GM18520 (cell line): ENCODE measurements at regions not wholly inside any gene's neighbourhood (a gene's known extent, or its start where the extent isn't known, plus 50 kb on each side); places are given as distances from the start of the nearest gene placed in this dataset.
"Not testable (repeated sequence)": the region's sequence is repeated elsewhere in the genome, so short reads cannot be mapped to it uniquely, and the experiment has no call there.

Experiments
- ATAC-seq: cut with Tn5 transposase; IDR thresholded peaks from one replicate; pipeline ENCODE4 v1.9.1; 2021; ENCODE audit not compliant: unreplicated experiment

DNA sequence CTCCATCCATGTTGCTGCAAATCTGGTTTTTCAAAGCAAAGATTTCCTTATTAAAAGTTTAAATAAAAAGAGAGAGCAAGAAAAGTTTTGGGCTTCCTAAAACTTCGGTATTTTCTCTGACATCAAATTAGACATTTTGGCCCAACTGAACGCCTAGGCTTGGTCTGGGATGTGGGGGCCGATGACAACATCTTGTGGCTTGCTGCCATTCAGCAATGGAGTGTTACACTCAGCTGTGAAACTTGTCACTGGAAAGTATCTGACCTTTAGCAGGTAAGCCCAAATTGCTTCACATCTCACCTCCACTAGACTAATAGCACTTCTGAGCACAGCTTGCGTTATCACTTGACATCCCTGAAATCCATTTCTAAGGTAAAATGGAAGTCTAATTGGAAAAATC, 320.6 kb downstream of the GATA3 start:
- no peak for ATAC-seq

DNA sequence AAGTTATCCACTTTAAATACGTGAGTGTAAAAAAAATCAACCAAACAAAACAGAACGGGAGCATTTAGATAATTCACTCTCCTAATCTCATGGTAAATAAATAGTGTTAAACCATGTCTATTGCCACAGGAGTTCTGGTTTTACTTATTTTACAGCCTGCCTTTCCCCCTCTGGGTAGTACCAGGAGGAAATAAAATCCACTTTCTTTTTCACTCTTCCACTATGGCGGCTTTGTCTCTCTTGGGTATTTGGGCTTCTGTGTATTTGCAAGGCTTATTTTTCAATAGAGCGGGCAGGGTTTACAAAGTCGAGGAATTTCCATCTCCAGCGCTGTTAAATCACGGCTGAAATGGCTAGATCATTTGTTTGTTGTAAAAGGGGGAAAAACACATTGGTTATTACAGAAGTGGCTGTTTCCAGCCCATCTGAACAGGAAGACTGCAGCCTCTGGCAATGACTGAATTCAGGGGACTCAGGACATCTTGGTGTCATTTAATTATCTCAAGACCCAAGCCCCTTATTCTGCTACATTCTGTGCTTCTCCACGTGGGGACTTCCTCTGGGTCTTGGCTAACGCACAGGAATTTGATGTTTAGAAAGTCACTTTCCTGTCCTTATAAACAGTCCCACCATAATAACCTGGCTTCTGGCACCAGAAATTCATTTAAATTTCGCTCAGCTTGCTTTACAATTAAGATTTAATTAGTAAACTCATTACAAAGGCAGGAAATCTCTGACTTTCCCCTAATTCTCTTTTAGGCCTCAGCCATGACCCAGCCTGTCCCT, 323.9 kb downstream of the GATA3 start:
- no peak for ATAC-seq

DNA sequence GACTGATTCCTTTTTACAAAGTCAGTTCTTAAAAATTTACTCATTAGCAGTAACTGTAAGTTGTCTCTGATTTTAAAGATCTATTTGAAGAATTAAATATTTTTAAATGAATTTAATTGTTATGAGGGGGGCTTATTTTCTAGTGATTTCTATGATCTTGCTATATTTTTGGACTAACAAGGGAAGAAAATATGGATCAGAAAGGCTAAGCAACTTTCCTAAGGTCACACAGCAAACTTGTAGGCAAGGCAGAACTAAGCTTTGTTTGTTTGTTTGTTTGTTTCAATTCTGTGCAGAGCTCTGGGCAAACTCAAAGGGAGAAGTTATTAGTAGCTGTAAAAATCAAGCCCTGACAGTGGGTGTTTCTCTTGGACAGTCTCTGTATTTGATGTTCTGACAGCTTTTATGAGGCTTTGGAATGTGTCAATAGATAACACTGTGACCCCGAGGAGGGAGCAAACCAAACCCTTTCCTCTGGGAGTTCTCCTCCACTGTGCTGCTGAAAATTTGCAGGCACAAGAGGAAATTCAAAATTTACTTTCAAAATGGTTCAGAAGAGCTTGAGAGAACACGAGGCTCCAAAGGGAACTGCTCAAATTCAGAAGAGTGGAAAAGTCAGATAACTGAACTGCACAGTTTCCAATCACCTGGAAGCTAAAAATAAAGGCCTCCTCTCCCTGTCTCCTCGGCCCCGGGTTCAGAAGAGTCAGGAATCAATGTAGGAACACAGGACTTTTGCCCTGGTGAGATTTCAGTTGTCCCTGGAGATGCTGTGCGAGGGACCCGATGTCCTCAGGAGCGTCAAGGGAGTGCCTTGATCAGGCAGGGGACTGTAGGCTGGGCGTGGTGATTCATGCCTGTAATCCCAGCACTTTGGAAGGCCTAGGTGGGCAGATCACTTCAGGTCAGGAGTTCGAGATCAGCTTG, 325.7 kb downstream of the GATA3 start:
- no peak for ATAC-seq

DNA sequence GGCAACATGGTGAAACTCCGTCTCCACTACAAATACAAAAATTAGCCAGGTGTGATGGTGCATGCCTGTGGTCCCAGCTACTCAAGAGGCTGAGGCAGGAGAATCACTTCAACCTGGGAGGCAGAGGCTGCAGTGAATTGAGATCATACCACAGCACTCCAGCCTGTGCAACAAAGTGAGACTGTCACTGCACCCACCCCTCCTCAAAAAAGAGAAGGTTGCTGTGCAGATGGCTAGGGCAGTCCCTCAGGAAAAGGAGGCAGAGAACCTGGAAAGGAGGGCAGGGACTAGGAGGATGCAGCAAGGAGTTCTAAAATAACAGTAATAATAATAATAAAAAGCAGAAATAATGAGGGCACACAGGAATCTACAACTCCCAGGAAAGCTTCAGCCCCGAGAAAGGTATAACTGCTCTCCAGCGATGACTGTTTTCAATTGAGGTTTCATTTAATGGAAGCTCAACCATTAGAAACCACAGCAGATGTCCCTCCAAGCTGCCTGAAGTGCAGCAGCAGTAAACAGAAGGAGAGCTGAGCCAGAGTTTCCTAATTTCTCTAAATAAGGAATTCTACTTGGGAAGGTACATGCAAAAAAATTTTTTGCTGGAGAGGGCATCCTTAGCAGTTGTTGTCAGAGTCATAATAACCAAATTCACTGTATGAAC, 326.5 kb downstream of the GATA3 start:
- ATAC-seq: no peak

DNA sequence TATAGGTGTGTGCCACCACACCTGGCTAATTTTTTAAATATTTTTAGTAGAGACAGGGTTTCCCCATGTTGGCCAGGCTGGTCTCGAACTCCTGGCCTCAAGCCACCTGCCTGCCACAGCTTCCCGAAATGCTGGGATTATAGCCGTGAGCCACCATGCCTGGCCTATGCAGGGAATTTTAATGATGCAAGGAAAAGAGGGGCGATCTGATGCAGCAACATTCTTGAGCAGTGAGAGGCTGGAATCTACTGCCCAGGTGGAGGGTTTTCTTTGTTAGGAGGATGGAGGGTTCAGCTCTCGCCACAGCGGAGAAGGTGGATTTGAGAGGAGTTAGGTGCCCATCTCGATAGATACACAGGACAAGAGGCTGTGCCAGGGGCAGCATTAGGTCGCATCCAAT, 332.3 kb downstream of the GATA3 start:
- ATAC-seq: no peak

DNA sequence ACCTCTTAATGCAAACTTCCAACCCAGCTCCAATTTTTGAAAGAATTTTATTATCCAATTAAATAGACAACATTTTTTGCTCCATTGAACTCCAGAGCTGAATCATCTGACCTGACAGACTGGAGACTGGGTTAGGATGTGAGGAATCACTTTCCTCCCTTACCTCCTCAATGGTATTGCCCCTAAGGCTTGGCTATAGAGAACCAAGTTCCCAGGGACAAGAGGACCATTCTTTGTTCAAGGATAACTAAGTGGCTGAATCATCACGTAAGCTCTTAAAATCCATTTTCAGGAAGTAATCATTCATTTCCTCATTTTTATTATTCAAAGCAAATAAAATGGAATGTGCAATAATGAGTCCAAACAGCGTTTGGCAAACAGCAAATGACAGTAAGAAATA, 335.1 kb downstream of the GATA3 start:
- ATAC-seq: no peak

DNA sequence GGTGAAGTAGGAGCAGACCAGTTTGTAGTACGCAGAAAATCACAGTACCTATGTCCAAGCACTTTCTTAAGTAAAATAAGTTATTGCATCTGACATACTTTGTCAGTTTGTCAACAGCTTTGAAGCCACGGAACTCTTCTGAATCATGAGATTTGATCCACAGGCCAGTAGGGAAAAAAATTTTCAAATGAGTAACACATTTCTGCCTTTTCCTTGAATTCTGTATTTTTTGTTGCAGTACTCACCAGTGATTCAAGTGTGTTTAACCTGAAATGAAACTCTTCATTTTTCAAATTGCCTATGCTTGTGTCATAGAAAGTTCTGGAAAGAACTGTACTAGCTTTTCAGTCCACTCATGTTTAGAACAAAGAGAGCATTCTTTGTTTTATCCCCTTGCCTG, 337.7 kb downstream of the GATA3 start:
- ATAC-seq: no peak

DNA sequence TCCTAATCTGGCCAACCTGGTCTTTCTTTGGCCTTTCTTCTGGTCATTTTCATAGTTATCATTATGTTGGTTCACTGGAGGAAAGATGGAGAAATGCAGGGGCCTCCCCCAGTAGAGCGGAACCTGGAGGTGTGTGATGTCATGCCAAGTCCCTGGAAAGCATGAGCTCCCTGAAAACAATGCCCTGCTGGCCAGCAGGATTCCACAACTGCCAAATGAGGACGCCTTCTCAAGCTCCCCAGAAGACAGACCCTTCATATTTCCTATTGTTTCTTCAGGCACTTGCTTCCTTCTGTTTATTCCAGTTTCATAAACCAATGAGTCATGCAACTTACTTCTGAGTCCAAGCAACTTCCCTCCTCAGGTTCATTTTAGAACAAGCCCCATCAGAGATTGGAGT, 339.0 kb downstream of the GATA3 start:
- ATAC-seq: no peak

DNA sequence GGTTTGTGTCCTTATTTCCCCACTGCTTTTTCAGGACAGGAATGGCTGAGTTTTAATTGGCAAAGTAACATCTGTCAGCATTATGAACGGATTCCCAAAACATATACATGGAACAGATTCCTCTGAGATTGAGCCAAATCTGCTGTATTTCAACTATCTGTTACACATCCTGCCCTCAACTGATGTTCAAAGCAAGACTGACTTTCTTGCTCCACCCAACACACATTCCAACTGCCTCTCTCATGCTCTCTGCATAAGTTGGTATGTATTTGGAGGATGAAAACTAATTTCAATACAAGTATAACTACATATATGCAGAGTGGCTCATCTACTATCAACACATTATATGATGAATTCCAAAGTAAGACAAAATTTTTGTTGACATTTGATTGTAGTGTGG, 342.2 kb downstream of the GATA3 start:
- no peak for ATAC-seq

DNA sequence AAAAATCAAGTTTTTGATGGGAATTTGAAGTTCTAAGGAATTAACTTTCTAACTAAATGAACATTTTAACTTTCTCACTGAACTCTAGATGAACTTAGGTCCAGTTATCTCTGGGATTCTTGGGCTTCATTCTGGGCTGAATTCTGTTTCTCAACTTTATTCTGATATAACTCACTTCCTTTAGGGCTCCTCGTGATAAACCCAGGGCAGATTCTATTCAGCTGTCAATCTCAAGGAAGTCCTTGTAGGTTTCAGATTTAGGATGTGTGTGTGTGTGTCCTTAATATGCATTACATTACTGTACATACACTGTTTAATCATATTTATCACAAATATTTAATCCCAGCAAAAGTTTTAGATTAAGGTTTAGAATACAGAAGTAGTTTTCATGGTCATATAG, 344.3 kb downstream of the GATA3 start:
- ATAC-seq: no peak

DNA sequence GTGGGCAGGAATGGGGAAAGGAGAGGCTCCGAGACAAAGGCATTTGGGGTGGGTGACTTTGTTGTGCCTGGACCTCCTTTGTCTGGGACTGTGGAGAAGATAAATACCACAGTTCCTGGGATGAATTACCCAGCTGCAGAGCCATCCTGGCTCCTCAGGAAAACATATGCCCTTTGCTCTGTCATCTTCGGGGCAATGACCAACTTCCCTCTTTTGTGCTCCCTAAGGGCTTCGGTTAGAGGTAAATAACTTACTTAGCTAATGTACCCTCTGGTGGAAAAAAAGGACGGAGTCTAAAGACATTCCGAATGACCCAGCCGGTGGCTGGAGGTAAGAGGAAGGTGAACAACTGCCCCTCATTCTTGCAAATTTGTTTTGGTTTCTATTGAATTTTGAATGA, 345.7 kb downstream of the GATA3 start:
- no peak for ATAC-seq

DNA sequence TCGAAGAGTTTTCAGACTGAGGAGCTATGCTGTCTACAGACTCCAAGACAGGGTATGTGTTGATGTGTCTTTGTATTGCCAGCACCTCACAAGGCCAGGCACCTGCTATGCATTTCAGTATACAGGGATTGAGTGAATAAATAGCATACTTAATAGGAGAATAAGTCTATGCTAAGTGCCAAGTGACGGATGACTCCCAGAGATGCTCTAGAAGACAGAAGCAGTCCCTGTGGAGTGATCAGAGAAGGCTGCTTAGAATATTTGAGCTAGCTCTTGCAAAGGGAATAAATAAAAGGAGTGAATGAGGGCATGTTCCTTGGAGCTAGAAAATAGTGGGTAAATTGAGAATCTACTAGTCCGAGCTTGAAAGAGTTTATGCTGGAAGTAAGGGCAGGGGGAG, 346.4 kb downstream of the GATA3 start:
- ATAC-seq: no peak

DNA sequence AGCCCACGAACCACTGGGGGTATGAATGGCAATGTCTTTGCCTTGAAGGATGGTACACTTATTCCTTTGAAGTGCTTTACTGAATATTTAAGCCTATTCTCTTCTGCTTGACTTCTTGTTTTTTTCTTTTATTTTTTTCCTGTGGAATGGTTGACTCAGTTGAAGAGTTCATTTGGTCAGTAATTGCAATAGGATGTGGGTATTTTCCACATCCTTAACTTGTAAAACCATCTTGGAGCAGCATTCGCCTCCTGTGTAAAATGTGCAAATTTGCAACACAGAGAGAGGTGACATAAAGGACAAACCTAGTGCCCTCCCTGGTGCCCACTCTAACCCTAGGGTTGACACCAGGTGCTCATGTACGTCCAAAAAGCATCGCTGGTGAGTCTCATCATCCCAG, 347.0 kb downstream of the GATA3 start:
- ATAC-seq: no peak

DNA sequence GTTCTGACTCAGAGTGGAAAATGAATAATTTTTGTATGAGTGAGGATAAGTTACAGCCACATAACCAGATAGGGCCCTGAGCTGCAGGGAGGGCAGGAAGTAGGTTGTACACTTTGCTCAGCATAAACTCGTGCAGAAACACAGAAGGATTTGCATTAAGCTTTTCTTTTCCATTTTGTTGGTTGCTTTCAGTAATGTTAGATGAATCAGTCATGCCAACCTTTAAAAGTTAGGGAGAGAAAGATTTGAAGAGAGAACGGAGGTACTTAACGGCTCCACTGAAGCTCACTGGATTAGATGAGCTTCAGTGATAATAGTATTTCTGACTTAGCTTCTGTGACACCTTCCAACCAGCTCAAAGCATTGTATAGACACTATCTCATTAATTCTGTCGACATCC, 348.1 kb downstream of the GATA3 start:
- ATAC-seq: no peak

DNA sequence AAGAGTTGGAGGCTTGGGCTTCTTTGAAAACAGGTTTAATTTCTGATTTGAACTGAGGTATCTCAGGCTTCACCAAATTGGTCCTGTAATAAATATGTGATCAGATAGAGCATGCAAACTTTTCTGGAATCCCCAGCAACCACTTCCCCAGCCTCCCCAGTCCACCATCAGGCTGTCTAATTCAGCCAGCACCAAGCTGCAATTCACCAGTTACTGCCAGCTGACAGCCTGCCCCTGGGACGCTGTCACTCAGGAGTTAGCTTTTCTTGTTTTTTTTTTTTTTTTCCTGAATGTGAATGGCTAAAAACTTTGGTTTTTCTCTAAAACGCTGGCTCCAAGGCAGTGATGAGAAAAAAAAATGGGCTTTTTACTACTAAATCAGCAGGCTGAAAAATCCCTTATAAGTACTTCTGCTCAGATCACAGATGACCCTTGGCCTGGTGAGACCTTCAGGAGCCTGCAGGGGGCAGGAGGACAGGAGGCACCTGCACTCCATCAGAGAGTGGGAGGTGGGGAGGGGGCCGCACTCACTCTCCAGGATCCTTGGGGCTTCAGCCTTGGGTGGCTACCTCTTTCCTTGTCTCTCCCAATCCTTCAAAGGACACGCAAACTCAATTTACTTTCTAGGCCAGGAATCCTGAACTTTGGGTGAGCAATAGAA, 349.4 kb downstream of the GATA3 start:
- ATAC-seq: no peak

DNA sequence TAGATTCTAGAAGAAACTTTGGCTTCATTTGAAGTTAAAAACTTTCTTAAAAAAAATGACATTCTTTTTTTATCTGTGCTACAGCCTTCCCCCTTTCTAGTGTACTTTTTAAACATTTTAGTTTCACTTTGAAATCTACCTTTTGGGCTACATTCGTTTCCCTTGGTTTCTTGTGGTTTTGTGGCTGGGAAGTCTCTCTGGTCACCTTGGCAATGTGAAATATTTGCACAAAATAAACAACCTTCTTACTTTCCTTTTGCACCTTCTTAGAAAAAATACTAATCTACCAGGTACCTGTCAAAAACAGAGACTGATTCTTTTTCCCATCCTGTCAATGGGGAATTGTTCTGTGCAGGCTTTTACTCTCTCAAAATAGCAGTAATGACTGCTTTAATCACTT, 350.2 kb downstream of the GATA3 start:
- ATAC-seq: peak; percentile 47

DNA sequence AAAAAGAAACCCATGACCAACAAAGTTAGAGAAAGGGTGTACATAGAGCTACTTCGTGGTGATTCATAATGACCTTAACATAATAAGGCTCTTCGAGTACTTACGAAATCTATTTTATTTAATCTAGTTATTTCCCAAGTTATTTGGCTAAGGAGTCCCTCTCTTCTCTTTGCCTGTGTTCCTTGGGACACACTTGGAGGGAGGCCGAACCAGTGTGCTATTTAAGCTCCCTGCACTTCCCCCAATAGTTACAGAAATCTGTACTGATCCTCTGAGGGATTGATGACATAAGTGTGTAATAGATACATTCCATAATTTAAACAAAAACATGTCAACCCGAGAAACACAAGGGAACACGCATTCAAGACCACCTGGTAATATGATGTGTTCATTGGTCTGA, 351.1 kb downstream of the GATA3 start:
- ATAC-seq: no peak

DNA sequence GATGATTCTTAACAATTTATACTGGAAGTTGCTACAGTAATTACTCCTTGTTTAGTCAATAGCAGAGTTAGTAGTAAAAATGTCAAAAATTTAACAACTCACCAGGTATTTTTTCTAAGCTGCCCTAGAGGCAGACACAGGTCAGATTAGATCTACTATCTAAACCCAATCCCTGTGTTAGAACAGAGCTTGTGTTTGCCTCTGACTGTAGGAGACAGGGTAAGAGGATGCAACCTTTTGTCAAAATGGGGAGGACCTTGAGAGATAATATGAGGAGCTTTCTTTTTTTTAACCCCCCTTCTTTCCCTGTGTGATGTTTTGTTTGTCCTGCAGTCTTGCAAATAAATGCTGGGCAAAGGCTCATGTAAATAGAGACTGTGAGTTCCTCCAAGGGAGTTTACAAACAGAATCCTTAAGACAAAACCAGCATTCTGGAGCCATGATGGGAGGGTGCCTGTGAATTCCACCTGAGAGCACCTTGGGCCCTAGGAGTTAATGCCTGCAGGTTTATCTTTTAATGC, 353.1 kb downstream of the GATA3 start:
- ATAC-seq: no peak

DNA sequence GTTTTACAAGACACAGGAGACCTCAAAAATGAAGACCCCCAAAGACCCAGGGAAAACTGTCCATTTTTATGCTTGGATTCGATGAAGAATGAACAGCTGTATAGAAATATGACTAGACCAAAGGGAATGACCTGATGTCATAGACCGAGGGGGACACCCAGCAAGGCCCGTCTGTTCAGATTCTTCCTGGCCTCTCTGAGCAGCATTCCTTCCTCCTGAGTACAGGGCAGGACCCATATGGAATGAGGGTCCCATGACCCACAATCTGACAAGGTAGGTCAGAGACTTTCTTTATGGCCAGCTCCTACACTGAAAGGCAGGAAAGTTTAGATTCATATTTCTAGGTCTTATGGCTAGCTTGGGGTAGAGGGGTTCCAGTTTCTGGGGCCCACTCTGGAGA, 356.0 kb downstream of the GATA3 start:
- no peak for ATAC-seq

DNA sequence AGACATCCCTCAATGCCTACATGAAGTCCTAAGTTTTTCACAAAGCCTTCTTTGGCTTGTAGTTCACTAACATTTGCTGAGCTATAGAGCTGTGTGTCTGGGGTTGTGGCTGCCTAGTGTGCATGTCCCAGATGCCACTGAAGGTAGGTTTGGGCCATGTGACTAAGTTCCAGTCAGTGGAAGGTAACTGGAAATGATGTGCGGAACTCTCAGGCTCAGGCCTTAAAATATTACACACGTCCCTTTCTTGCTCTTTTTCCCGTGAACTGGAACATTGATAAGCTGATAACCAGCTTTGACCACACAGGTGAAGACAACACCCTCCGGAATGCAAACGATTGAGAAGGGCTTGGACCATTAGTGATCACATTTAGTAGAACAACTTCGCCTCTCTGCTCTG, 358.1 kb downstream of the GATA3 start:
- ATAC-seq: no peak

DNA sequence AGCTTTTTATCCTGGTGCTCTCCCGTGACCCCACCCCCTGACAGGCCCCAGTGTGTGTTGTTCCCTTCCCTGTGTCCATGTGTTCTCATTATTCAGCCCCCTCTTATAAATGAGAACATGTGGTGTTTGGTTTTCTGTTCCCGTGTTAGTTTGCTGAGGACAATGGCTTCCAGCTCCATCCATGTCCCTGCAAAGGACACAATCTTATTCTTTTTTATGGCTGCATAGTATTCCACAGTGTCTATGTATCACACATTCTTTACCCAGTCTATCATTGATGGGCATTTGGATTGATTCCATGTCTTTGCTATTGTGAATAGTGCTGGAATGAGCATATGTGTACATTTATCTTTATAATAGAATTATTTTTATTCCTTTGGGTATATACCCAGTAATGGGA, 360.5 kb downstream of the GATA3 start:
- not testable (repeated sequence) for ATAC-seq
